Fibroblast of lung (primary cell): ENCODE measurements at regions not wholly inside any gene's neighbourhood (a gene's known extent, or its start where the extent isn't known, plus 50 kb on each side); places are given as distances from the start of the nearest gene placed in this dataset.

ENCODE experiments used
- EZH2 ChIP-seq: IDR thresholded peaks from 2 replicates; pipeline ENCODE4 v1.5.1; 2012; ENCODE audit warnings: low read length, control low read depth, mild to moderate bottlenecking; ENCODE audit errors: missing control alignments
- TF ChIP-seq, protein P1 (sequence below), 2 donors: IDR thresholded peaks in 1 of 2; conservative IDR thresholded peaks in 1 of 2; 1 replicate in 1 of 2; 2 replicates in 1 of 2; pipeline ENCODE4 v1.5.1; 2011 to 2012; ENCODE audit warnings: low read length in 2 of 2, control low read depth in 1 of 2, inconsistent platforms in 1 of 2, low read depth in 1 of 2, mild to moderate bottlenecking in 1 of 2

DNA sequence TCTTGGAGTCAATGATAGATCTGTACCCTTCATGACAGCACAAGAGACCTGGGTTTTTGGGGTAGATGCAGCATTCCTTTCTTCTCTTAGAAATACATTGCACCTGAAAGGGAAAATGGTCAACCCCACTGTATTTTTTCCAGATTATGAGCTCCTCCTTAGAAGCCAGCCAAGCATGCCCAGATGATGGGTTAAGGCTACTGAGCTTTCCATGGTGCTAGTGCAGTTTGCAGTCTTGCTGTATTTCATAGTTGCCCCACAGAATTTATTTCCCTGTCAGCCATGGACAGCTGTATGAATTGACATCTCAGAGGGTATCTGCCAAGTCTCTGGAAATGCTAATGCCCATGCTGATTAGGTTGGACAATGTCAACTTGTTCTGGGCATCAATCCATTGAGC is 73.7 kb upstream of the H2AZ1 start:
- TF ChIP-seq, protein P1, sequence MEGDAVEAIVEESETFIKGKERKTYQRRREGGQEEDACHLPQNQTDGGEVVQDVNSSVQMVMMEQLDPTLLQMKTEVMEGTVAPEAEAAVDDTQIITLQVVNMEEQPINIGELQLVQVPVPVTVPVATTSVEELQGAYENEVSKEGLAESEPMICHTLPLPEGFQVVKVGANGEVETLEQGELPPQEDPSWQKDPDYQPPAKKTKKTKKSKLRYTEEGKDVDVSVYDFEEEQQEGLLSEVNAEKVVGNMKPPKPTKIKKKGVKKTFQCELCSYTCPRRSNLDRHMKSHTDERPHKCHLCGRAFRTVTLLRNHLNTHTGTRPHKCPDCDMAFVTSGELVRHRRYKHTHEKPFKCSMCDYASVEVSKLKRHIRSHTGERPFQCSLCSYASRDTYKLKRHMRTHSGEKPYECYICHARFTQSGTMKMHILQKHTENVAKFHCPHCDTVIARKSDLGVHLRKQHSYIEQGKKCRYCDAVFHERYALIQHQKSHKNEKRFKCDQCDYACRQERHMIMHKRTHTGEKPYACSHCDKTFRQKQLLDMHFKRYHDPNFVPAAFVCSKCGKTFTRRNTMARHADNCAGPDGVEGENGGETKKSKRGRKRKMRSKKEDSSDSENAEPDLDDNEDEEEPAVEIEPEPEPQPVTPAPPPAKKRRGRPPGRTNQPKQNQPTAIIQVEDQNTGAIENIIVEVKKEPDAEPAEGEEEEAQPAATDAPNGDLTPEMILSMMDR (conservative IDR thresholded peaks at IDR 0.05 in 1 of 2, IDR thresholded peaks at IDR 0.05 in 1 of 2; ENCODE audit: low read depth in 1 of 2, low read length in 2 of 2): no peak
- TF ChIP-seq EZH2: no peak
